Neural cell (in vitro differentiated cells): ENCODE measurements at regions not wholly inside any gene's neighbourhood (a gene's known extent, or its start where the extent isn't known, plus 50 kb on each side); places are given as distances from the start of the nearest gene placed in this dataset.
"Not testable (repeated sequence)": the region's sequence is repeated elsewhere in the genome, so short reads cannot be mapped to it uniquely, and the experiment has no call there.

Experiments used
- H2AFZ ChIP-seq: fragments of 200-600, 300-800 bp; sonication (generic), shearing (Covaris generic); 2 replicates; pipeline ENCODE4 v1.6.0; 2014; ENCODE audit warnings: low read depth, mild to moderate bottlenecking, antibody characterized with exemption, low read length, moderate library complexity
- H3F3A ChIP-seq: fragments of 200-600 bp; shearing (Covaris generic); 2 replicates; pipeline ENCODE4 v1.6.1; 2016; ENCODE audit warnings: mild to moderate bottlenecking, moderate library complexity, mixed read lengths, antibody characterized with exemption, low read length; ENCODE audit not compliant: insufficient read depth, poor library complexity, severe bottlenecking
- H3K27ac ChIP-seq: fragments of 200-600, 300-800 bp; sonication (generic), shearing (Covaris generic); 2 replicates; pipeline ENCODE4 v1.5.1; 2014; ENCODE audit warnings: mild to moderate bottlenecking, low read length, moderate library complexity
- H3K27me3 ChIP-seq: fragments of 300-800, 200-600 bp; sonication (generic), shearing (Covaris generic); 2 replicates; pipeline ENCODE4 v1.6.0; 2014; ENCODE audit warnings: mild to moderate bottlenecking, low read depth, low read length, moderate library complexity; ENCODE audit not compliant: insufficient read depth
- H3K36me3 ChIP-seq: fragments of 300-800, 200-600 bp; sonication (generic), shearing (Covaris generic); 2 replicates; pipeline ENCODE4 v1.5.1; 2014; ENCODE audit warnings: mild to moderate bottlenecking, antibody characterized with exemption, low read length, moderate library complexity; ENCODE audit not compliant: insufficient read depth
- H3K4me2 ChIP-seq: fragments of 300-800, 200-600 bp; sonication (generic), shearing (Covaris generic); 2 replicates; pipeline ENCODE4 v1.6.0; 2014; ENCODE audit warnings: mild to moderate bottlenecking, low read length
- H3K4me3 ChIP-seq: fragments of 300-800, 200-600 bp; sonication (generic), shearing (Covaris generic); 2 replicates; pipeline ENCODE4 v1.5.1; 2014; ENCODE audit warnings: mild to moderate bottlenecking, low read length, moderate library complexity
- H3K79me2 ChIP-seq: fragments of 200-600 bp; shearing (Covaris generic); replicated peaks from 2 replicates; pipeline ENCODE4 v1.6.0; 2014; ENCODE audit warnings: mild to moderate bottlenecking, low read length, moderate library complexity; ENCODE audit not compliant: insufficient read depth
- H3K9ac ChIP-seq: fragments of 300-800, 200-600 bp; sonication (generic), shearing (Covaris generic); 2 replicates; pipeline ENCODE4 v1.6.1; 2016; ENCODE audit warnings: mild to moderate bottlenecking, low read length, mixed read lengths
- H3K9me2 ChIP-seq: fragments of 200-600 bp; shearing (Covaris generic); 2 replicates; pipeline ENCODE4 v1.6.1; 2016; ENCODE audit warnings: mild to moderate bottlenecking, low read length, mixed read lengths; ENCODE audit not compliant: insufficient read depth
- H3K9me3 ChIP-seq: fragments of 200-600, 300-800 bp; sonication (generic), shearing (Covaris generic); 2 replicates; pipeline ENCODE4 v1.6.1; 2016; ENCODE audit warnings: mild to moderate bottlenecking, mixed run types, low read length, moderate library complexity, mixed read lengths
- H4K20me1 ChIP-seq: fragments of 200-600 bp; shearing (Covaris generic); 2 replicates; pipeline ENCODE4 v1.6.1; 2016; ENCODE audit warnings: mild to moderate bottlenecking, mixed run types; ENCODE audit not compliant: insufficient read depth
- CTCF ChIP-seq: fragments of 450-650 bp; IDR thresholded peaks from 2 replicates; pipeline ENCODE4 v1.5.1; 2014; ENCODE audit warnings: antibody characterized with exemption, mild to moderate bottlenecking, moderate library complexity; ENCODE audit not compliant: poor library complexity, severe bottlenecking
- MXI1 ChIP-seq: fragments of 450-650 bp; conservative IDR thresholded peaks from 2 replicates; pipeline ENCODE4 v1.6.1; 2014; ENCODE audit warnings: antibody characterized with exemption, mild to moderate bottlenecking; ENCODE audit not compliant: poor library complexity, severe bottlenecking
- REST ChIP-seq: IDR thresholded peaks from 2 replicates; pipeline ENCODE4 v1.6.1; 2012; ENCODE audit warnings: borderline replicate concordance
- SMC3 ChIP-seq: fragments of 450-650 bp; conservative IDR thresholded peaks from 2 replicates; pipeline ENCODE4 v1.6.1; 2014; ENCODE audit warnings: antibody characterized with exemption, mild to moderate bottlenecking, moderate library complexity; ENCODE audit not compliant: poor library complexity

- Histone ChIP-seq H3K4me2 (no peak overlapping the region), H3K9me2 (no peaks in the 10 kb centered on the region)
Observed at GRCh38 chr3:190180268-190180667, 59.6 kb upstream of the P3H2 start.

GRCh38 chr3:190178779-190179178 is 58.1 kb upstream of the P3H2 start:
- Histone ChIP-seq H3K9me3 (no peaks in the 10 kb centered on the region), H4K20me1 (no peaks in the 10 kb centered on the region), H3K79me2 (no peaks in the 10 kb centered on the region), H3K36me3 (no peaks in the 10 kb centered on the region), H2AFZ (no peak overlapping the region), H3K27me3 (no peaks in the 10 kb centered on the region), H3F3A (peaks cover 4% of the 10 kb centered on the region), H3K9me2 (no peaks in the 10 kb centered on the region), H3K27ac (no peak overlapping the region), H3K4me3 (no peak overlapping the region), H3K4me2 (no peak overlapping the region), H3K9ac (no peak overlapping the region)
- no peak for TF ChIP-seq CTCF
- no peak for TF ChIP-seq MXI1

More at GRCh38 chr3:190180268-190180667, 59.6 kb upstream of the P3H2 start:
- Histone ChIP-seq H3K27ac (no peak overlapping the region), H3K9ac (no peak overlapping the region), H3K79me2 (no peaks in the 10 kb centered on the region), H3F3A (peaks cover 4% of the 10 kb centered on the region), H2AFZ (no peak overlapping the region), H3K27me3 (no peaks in the 10 kb centered on the region), H3K36me3 (no peaks in the 10 kb centered on the region), H3K4me3 (no peak overlapping the region), H3K9me3 (no peaks in the 10 kb centered on the region), H4K20me1 (no peaks in the 10 kb centered on the region)
- TF ChIP-seq SMC3: no peak
- no peak for TF ChIP-seq REST

GRCh38 chr3:190176933-190177525 is 56.3 kb upstream of the P3H2 start:
- not testable (repeated sequence) for H3K27ac ChIP-seq, H3K9ac ChIP-seq, H3K36me3 ChIP-seq, H3K4me3 ChIP-seq, H3K79me2 ChIP-seq, H2AFZ ChIP-seq, H3K9me2 ChIP-seq, H4K20me1 ChIP-seq, H3F3A ChIP-seq, H3K27me3 ChIP-seq, H3K4me2 ChIP-seq, H3K9me3 ChIP-seq

GRCh38 chr3:190176106-190176505 is 55.4 kb upstream of the P3H2 start:
- H3K79me2 ChIP-seq, H2AFZ ChIP-seq, H4K20me1 ChIP-seq, H3K4me3 ChIP-seq, H3K27me3 ChIP-seq, H3K9me3 ChIP-seq, H3K27ac ChIP-seq, H3K9me2 ChIP-seq, H3F3A ChIP-seq, H3K36me3 ChIP-seq, H3K9ac ChIP-seq, H3K4me2 ChIP-seq: not testable (repeated sequence)
